HG02973 (cell line): ENCODE measurements at regions not wholly inside any gene's neighbourhood (a gene's known extent, or its start where the extent isn't known, plus 50 kb on each side); places are given as distances from the start of the nearest gene placed in this dataset.

Experiments
- ATAC-seq: cut with Tn5 transposase; IDR thresholded peaks from one replicate; pipeline ENCODE4 v1.9.1; 2021; ENCODE audit warnings: moderate library complexity; ENCODE audit not compliant: unreplicated experiment

DNA sequence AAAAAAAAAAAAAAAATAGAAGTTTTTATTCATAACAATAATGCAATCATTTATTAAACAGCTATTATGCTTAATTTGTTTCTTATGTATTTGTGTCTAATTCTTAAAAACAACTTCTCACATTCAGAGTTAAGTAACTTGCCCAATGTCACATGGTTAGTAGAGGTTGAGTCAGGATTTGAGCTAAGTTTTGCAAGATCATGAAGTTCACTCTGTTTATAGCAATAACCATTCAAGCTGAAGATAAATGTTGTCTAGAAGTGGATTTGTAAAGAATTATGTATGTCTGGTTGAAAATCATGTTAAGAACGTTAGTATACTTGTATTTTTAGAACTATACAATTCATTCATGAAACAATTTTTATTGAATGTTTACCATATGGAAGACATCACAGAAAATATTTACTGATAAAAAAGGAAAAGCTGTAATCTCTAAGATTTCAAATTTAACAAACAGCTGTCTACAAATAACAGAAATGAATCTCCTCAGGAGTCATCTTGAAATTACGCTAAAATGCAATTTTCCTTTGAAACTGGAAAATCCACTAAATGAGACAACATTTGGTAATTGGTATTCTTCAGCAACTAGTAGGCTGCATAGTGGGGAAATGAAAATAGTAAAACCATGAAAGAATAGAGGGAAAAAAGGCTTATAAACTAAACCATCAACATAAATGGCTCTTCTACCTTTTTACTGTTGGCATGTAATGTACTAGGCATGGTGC is 70.5 kb upstream of the AHR start:
- ATAC-seq: no peak

DNA sequence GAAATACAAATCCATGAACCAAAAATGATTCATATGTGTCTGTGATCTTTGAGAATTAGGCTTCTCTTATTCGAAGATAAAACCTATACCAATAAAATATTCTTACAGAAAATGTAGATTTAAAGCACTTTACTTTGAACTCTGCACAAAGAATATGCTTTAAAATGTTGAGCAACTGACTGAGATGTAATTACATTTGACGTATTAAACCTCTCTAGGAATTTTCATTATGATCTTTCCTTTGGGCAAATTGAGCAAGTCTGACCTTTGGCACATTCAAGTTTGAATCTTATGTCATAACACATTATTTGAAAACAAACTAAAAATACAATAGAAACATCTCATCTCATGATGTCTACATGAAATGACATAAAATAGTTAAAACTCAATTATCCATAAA is 69.2 kb upstream of the AHR start:
- ATAC-seq: no peak

DNA sequence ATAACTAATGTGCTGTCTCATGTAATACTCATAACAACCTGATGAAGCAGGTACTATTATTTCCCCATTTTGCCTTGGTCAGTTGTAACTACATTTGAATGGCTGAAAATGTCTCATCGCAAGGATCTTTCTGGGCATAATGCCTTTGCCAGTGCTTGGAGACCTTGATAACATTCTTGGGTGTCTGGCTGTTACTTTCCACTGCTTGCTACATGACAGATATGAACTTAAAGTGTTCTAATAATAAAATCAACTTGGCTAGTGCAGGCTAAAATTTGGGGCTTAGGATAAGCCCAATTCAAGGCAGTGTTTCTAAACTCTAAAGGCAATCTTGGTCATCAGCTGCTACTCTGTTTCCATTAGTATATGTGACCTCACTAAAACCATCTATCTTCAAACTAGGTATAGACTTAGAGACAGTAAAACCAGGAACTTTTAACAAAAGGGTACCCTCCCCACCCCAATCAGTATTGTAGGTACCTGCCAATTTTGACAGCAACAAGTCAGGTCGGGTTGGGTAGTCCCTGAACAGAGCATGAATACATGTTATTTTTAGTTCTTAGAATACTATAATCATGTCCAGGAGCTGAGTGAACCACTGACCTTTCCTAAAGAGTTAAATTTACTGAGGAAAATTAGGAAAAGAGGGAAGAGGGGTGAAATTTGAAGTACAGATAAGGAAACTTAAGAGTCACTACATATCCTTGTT is 68.2 kb upstream of the AHR start:
- ATAC-seq: no peak

DNA sequence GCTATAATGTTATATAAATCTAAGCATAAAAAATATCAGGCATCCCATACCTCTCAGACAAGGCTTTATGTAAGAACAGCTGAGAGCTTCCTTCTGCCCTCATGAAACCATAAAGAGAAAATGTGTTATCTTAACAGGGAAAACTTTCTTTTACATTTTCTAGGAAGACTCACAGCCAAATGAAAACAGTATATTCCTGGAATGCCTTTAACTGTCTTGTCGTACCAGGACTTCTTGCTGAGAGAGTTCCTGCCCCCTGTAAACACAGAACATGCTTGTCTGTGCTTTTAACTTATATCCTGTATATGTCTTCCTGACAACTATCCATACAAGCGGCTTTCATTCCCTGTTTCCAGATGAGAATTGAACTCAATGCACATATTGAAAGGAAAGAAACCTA is 64.8 kb upstream of the AHR start:
- ATAC-seq: no peak

DNA sequence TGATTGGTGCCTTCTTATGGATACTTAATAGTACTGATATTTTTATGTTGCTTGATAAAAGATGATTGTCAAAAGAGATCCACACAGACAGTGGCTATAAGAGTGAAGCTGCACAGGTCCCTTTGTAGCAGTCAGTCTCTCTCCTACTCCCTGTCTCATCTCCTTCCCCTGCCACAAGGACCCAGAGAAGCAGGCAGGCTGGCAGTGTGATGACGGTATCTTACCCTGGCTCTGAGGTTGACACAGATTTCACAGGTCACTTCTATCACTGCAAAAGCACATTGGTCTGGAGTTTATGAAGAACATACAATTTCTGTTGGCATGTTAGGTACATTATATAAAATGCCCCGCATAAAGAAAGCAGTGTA is 64.4 kb upstream of the AHR start:
- peak; percentile 41 for ATAC-seq

DNA sequence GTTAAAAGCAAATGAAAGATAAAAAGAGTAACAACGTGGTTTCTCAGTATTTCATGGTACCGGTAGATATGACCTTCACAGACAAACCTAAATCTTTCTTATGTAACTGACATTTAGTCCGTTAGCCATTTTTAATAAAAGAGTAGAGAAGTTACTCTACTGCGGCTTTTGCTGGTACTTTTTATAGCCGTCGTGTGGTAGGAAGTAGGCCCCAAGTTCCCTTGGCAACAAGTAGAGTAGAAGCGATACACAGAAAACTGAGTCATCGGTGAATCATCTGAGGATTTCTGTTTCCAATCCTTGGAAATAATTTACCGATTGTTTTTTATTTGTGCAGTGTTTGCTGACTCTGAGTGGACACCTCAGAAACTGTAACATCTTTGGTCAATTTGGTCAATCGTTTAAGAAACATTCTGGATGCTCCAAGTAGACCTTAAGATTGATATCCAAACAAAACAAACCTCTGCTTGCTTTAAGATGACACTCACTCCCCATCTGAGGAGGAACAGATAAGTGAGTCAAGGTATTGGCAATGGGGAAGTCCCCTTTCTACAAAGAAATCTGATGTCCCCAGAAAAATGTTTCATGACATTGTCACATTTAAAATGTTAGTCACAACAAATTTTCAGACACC is 63.9 kb upstream of the AHR start:
- ATAC-seq: peak; percentile 98

DNA sequence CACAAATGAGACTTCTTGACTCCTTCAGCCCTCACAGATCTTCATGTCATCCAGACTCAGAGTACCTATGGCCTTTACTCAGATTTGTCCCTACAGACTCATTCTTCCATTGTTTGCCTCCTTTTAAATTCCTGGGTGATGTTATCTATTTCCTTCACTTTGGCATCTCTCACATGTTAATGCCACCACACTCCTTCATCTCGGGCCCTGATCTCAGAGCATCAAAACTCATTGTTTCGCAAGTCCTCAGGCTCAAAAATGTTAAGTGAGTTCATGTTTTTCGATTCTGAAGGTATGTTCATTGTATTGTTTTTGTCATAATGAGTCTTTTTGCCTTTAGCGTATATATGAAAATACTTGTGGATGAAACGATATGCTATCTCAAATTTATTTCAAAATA is 62.3 kb upstream of the AHR start:
- ATAC-seq: no peak

DNA sequence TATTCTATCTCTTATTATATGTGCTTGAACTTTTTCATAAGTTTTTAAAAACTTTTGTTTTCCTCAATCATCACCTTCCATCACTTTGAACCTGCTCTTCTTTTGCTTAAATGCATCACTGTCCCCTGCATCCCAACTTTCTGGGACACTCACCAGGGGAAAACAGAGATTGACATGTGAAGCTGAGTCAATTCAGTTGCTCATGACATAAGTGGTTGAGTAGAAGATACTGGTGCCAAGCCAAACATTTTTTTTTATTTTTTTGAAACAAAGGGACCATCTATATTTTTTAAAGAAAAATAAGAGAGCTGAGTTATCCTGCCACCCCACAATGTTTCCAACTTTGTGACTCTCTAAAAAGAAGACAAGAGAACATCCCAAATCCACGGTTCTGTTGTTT is 61.8 kb upstream of the AHR start:
- ATAC-seq: no peak

DNA sequence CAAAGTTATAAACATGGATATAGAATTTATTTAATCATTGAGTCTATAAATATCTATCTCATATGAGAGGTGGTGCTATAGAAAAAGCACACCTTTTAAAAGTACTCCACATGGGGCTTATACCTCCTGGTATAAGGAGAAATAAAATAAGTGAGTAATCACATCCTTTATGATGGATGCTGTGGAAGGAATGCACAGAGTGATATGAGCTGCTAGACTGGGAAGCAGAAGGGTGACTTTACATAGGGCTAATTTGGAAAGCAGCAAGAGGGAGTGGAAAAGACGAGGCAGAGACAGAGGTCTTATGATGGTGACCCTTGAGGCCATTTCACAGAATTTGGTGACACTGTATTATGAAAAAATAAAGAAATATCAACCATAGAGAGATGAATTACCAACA is 59.4 kb upstream of the AHR start:
- no peak for ATAC-seq

DNA sequence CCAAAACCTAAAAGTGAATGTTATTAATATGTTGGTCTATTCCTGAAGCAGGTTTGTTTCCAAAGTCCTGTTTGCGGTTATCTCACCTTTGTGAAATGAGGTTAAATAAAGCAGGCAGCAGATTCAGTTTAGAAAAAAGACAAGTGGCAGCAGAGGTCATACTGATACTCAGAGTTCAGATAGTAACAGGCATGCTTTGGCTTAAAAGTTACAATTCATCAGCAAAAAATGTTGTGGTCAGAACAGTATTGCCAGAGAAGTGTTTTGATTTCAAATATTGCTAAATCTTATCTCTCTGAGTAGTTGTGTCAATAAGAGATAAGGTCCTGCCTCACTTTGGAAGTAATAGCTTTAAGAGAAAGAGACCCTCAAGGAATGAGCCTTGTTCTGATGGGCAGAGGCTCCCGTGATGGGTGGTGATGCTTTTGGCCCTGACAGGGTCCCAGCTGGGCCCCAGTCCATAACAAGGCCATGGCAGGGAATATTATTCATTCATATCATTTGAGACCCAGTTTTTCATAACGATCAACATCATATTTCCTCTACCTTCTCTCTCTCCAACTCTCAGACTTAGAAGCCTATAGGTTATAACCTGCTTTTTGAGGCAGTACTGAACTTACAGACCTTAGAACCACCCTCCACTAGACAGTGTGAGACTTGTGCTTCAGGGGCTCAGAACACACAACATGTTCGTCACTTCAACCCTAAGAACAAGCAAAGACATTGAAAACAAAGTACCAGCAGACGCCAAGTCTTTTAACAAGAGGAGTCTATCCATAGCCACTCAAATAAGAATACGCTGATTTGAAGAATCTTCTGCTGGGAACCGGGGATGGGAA is 58.5 kb upstream of the AHR start:
- no peak for ATAC-seq

DNA sequence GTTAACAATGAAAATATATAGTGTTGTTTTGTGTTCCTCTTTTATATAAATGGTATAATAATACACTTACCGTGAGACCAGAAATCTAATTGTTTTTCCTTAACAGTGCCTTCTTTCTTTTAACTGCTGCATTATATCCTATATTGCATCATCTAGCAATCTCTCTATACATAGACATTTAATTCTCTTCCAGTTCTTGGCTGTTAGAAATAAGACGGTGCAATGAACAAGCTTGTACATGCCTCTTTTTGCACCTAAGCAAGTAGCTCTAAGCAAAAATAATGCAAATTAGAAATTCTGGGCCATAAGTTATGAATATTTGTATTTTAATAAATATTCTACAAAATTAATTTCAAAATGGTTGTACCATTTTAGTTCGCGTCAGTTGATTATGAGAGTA is 55.9 kb upstream of the AHR start:
- no peak for ATAC-seq

DNA sequence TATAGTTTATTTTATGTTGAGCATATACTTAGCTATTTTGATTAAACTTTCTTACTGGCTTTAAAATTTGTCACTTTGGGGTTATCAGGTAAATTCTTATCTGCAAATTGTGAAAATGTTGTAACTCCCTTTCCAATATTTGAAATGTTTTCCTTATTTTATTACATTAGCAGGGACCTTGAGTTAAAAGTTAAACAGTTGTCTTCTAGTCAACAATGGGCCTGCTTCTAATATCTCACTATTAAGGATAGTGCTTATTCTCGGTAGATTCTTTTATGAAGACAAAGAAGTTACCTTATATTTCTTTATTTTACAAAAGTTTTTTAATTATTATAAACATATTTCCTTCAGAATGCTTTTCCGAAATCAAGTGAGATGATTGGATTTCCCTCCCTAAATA is 53.7 kb upstream of the AHR start:
- no peak for ATAC-seq

DNA sequence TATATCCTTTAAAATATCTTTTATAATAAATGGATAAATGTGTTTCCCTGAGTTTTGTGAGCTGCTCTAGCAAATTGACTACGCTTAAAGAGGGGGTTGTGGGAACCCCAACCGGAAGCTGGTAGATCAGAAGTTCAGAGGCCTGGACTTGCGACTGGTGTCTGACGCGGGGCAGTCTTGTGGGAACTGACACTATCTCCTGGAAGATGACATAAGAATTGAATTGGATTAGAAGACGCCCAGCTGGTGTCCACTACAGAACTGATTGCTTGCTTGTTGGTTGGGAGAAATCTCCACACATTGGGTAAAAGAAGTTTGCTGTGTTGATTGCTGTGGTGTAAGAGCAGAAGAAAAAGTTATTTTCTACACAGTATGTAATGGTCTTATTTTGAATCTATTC is 51.1 kb upstream of the AHR start:
- ATAC-seq: no peak

DNA sequence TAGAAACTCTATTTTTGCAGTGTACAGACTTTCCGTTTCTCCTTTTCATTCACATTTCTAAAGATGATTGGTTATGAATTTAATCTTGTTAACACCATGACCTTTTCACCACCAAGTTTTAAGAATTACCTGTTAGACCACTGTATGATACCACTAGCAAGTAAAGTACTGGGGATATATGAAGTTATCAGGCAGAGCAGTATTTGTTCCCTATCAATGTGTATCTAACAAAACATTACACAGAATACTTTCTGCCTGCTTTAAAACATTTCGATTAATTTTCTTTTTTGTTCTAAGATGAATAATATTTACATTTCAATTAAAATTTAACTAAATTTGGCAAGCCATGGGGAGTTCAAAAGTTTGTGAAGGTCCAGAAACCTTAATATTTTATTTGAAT is 49.9 kb upstream of the AHR start:
- no peak for ATAC-seq
